IMR-90 (cell line): ENCODE measurements at regions not wholly inside any gene's neighbourhood (a gene's known extent, or its start where the extent isn't known, plus 50 kb on each side); places are given as distances from the start of the nearest gene placed in this dataset.

Source experiments
- ATAC-seq: fragments of 200-7000 bp; cut with Tn5 transposase; 2 replicates; pipeline ENCODE4 v1.9.1; 2020; ENCODE audit warnings: low read depth, mild to moderate bottlenecking, moderate library complexity
- BruUV-seq: library from RNA; stranded (reverse); fragments of 400-500 nt; replicated peaks from 2 replicates; lab custom pipeline; 2021; lab: Mats Ljungman, UMichigan
- CTCF ChIA-PET: fragments of 300-600 bp; formaldehyde crosslinking; extraction: SDS; loops from one replicate; lab custom pipeline; 2021; ENCODE audit warnings: antibody characterized with exemption; lab: Yijun Ruan, JAX
- POLR2A ChIA-PET: fragments of 300-600 bp; sonication (Branson Sonifier 250); formaldehyde crosslinking; loops from one replicate; lab custom pipeline; 2022; ENCODE audit warnings: antibody characterized with exemption; ENCODE audit not compliant: unreplicated experiment; lab: Charles Lee
- DNase-seq: peaks from one replicate; pipeline ENCODE4 v3.0.0; 2013
- H2AFZ ChIP-seq: replicated peaks from 2 replicates; pipeline ENCODE3; 2013; ENCODE audit warnings: low read length, mild to moderate bottlenecking; ENCODE audit not compliant: poor library complexity
- H2AK5ac ChIP-seq: 2 replicates; pipeline ENCODE4 v1.6.1; 2013; ENCODE audit warnings: low read depth, low read length, inconsistent platforms
- H2AK9ac ChIP-seq: replicated peaks from 2 replicates; pipeline ENCODE3; 2013; ENCODE audit warnings: mild to moderate bottlenecking, low read depth, low read length, moderate library complexity; ENCODE audit not compliant: poor library complexity
- H2BK120ac ChIP-seq: 2 replicates; pipeline ENCODE4 v1.6.1; 2013; ENCODE audit warnings: low read depth, low read length, inconsistent platforms
- H2BK15ac ChIP-seq: 3 replicates; pipeline ENCODE4 v1.6.1; 2013; ENCODE audit warnings: low read depth, low read length, inconsistent platforms
- H2BK20ac ChIP-seq: 2 replicates; pipeline ENCODE4 v1.6.1; 2013; ENCODE audit warnings: low read depth, mild to moderate bottlenecking, inconsistent platforms, low read length, moderate library complexity
- H2BK5ac ChIP-seq: 2 replicates; pipeline ENCODE4 v1.6.1; 2013; ENCODE audit warnings: mild to moderate bottlenecking, low read depth, low read length, inconsistent platforms; ENCODE audit not compliant: poor library complexity, severe bottlenecking
- H3K14ac ChIP-seq: replicated peaks from 2 replicates; pipeline ENCODE4 v1.6.1; 2013; ENCODE audit warnings: low read depth, low read length, inconsistent platforms
- H3K18ac ChIP-seq: 2 replicates; pipeline ENCODE4 v1.6.1; 2013; ENCODE audit warnings: low read depth, low read length, control low read depth
- H3K23ac ChIP-seq: 2 replicates; pipeline ENCODE4 v1.6.1; 2013; ENCODE audit warnings: low read depth, low read length, inconsistent platforms
- H3K27ac ChIP-seq: 2 replicates; pipeline ENCODE4 v1.5.1; 2013; ENCODE audit warnings: mild to moderate bottlenecking, control low read depth, low read length; ENCODE audit not compliant: insufficient read depth
- H3K27me3 ChIP-seq: 2 replicates; pipeline ENCODE4 v1.6.1; 2013; ENCODE audit warnings: low read length; ENCODE audit not compliant: control insufficient read depth, insufficient read depth
- H3K36me3 ChIP-seq: 2 replicates; pipeline ENCODE4 v1.6.1; 2013; ENCODE audit warnings: low read length, mixed read lengths; ENCODE audit not compliant: control insufficient read depth, insufficient read depth
- H3K4ac ChIP-seq: 2 replicates; pipeline ENCODE4 v1.6.1; 2013; ENCODE audit warnings: low read depth, low read length, inconsistent platforms
- H3K4me1 ChIP-seq: 2 replicates; pipeline ENCODE4 v1.6.1; 2013; ENCODE audit warnings: low read length, mixed read lengths; ENCODE audit not compliant: control insufficient read depth, insufficient read depth
- H3K4me2 ChIP-seq: 2 replicates; pipeline ENCODE4 v1.6.1; 2013; ENCODE audit warnings: low read depth, mild to moderate bottlenecking, control low read depth, low read length, moderate library complexity
- H3K4me3 ChIP-seq: 2 replicates; pipeline ENCODE4 v1.5.1; 2013; ENCODE audit warnings: low read depth, mild to moderate bottlenecking, control low read depth, low read length, moderate library complexity; ENCODE audit not compliant: insufficient read depth
- H3K56ac ChIP-seq: 2 replicates; pipeline ENCODE4 v1.6.1; 2013; ENCODE audit warnings: low read length, inconsistent platforms; ENCODE audit not compliant: insufficient read depth; ENCODE audit errors: extremely low read depth
- H3K79me1 ChIP-seq, 2 experiments: 2 replicates each; pipeline ENCODE4 v1.6.1; 2013; ENCODE audit warnings: low read length in 2 of 2, inconsistent platforms in 1 of 2, low read depth in 1 of 2
- H3K9ac ChIP-seq: 2 replicates; pipeline ENCODE4 v1.6.1; 2013; ENCODE audit warnings: low read depth, low read length, control low read depth
- H3K9me1 ChIP-seq: 2 replicates; pipeline ENCODE4 v1.6.1; 2013; ENCODE audit warnings: low read length, inconsistent platforms; ENCODE audit not compliant: insufficient read depth
- H3K9me3 ChIP-seq: 2 replicates; pipeline ENCODE4 v1.6.1; 2013; ENCODE audit warnings: low read length; ENCODE audit not compliant: control insufficient read depth, insufficient read depth
- H4K20me1 ChIP-seq: 2 replicates; pipeline ENCODE4 v1.6.1; 2013; ENCODE audit warnings: low read length, inconsistent platforms; ENCODE audit not compliant: insufficient read depth
- H4K5ac ChIP-seq: 2 replicates; pipeline ENCODE4 v1.6.1; 2013; ENCODE audit warnings: mild to moderate bottlenecking, low read depth, low read length, control low read depth
- H4K8ac ChIP-seq, 2 experiments: 2 replicates each; pipeline ENCODE4 v1.6.1; 2013; ENCODE audit warnings: low read depth in 2 of 2, low read length in 2 of 2, control low read depth in 1 of 2, inconsistent platforms in 1 of 2
- H4K91ac ChIP-seq: 2 replicates; pipeline ENCODE4 v1.6.1; 2013; ENCODE audit warnings: low read depth, low read length, inconsistent platforms; ENCODE audit not compliant: insufficient read depth
- CEBPB ChIP-seq: IDR thresholded peaks from 2 replicates; pipeline ENCODE4 v1.6.1; 2012; ENCODE audit warnings: low read depth, low read length, improper control_type of control experiment
- MAFK ChIP-seq: IDR thresholded peaks from 2 replicates; pipeline ENCODE4 v1.6.1; 2012; ENCODE audit warnings: low read depth, low read length, improper control_type of control experiment
- WGBS, 2 experiments: methylation state at CpG; one replicate each; pipeline versions ENCODE4 v1.1.5 to v1.1.7; 2013; ENCODE audit warnings: missing lambda C conversion rate in 2 of 2; ENCODE audit not compliant: insufficient read length in 1 of 2; ENCODE audit errors: extremely low coverage in 2 of 2; 5-methylcytosine and 5-hydroxymethylcytosine counted together
- dilution Hi-C: fragments of 300-500 bp; cut with HindIII; formaldehyde crosslinking; loops from one replicate; pipeline ENCODE4 v1.14.3; 2018; ENCODE audit warnings: low sequenced_read_pairs; ENCODE audit not compliant: unreplicated experiment
- in situ Hi-C: fragments of 300-500 bp; cut with MboI; formaldehyde crosslinking; loops from 3 replicates; pipeline ENCODE4 v1.14.3; 2019; ENCODE audit warnings: low sequenced_read_pairs, inconsistent platforms, mixed read lengths
- intact Hi-C: fragments of 100-400 bp; cut with micrococcal nuclease; formaldehyde crosslinking; loops from 2 replicates; pipeline ENCODE4 v1.10.0; 2022

- Histone ChIP-seq H4K20me1 (no peaks in the 10 kb centered on the region), H3K4me2 (no peak overlapping the region), H4K8ac (no peak overlapping the region), H2BK120ac (no peak overlapping the region), H2AFZ (no peak overlapping the region), H3K27ac (no peak overlapping the region), H3K14ac (no peak overlapping the region), H3K4ac (no peak overlapping the region), H2AK9ac (no peak overlapping the region), H3K4me1 (no peaks in the 10 kb centered on the region), H3K9me3 (no peaks in the 10 kb centered on the region), H3K9ac (no peak overlapping the region), H3K56ac (no peak overlapping the region), H3K27me3 (no peaks in the 10 kb centered on the region), H3K9me1 (no peaks in the 10 kb centered on the region), H2BK5ac (no peak overlapping the region), H4K5ac (no peak overlapping the region), H3K79me1 (no peaks in the 10 kb centered on the region), H3K4me3 (no peak overlapping the region), H2AK5ac (no peak overlapping the region), H2BK20ac (no peak overlapping the region), H3K18ac (no peak overlapping the region), H3K36me3 (no peaks in the 10 kb centered on the region), H4K91ac (no peak overlapping the region), H3K23ac (no peak overlapping the region), H2BK15ac (no peak overlapping the region)
- ATAC-seq (no peak), DNase-seq (no peak)
- intact Hi-C loops (no loop called here), dilution Hi-C loops (no loop called here), in situ Hi-C loops (no loop called here)
- ChIA-PET CTCF (no interaction called here), POLR2A (no interaction called here)
- TF ChIP-seq MAFK = 0 out of 2 replicates have a peak, but pooled peaks have one; percentile 29
- TF ChIP-seq CEBPB = no peak
- 40% methylated on average over 1 of the region's 3 CpGs; no CpG with 5 or more reads in 1 of the 2 experiments for WGBS, 2 experiments
- BruUV-seq = no TSS peak
These were observed 602.5 kb downstream of the PTPRU start for GRCh38 chr1:29838738-29839320.
